K562 (cell line): ENCODE measurements at regions not wholly inside any gene's neighbourhood (a gene's known extent, or its start where the extent isn't known, plus 50 kb on each side); places are given as distances from the start of the nearest gene placed in this dataset.

Experiments used
- ATAC-seq: fragments of 200-7000 bp; cut with Tn5 transposase; 3 replicates; pipeline ENCODE4 v1.9.1; 2020; ENCODE audit warnings: moderate library complexity
- BruUV-seq: library from RNA; stranded (reverse); fragments of 400-500 nt; replicated peaks from 2 replicates; lab custom pipeline; 2021; lab: Mats Ljungman, UMichigan
- CTCF ChIA-PET: fragments of 300-600 bp; formaldehyde crosslinking; extraction: SDS; loops from one replicate; lab custom pipeline; 2021; ENCODE audit warnings: low intra/inter-chr PET ratio; lab: Yijun Ruan, JAX
- POLR2A ChIA-PET: fragments of 300-600, 350-650 bp; sonication (Branson Sonifier 250); formaldehyde crosslinking; extraction: SDS; loops from one replicate; lab custom pipeline; 2021; ENCODE audit warnings: antibody characterized with exemption, inconsistent platforms; lab: Yijun Ruan, JAX
- DNase-seq, 4 experiments: peaks; one replicate each; pipeline versions ENCODE4 v3.0.0 to v3.0.0-alpha.2; 2011 to 2018; ENCODE audit warnings: low spot score in 3 of 4, mixed read lengths in 3 of 4; ENCODE audit errors: extremely low read depth in 1 of 4
- FAIRE-seq: peaks from 2 replicates; lab custom pipeline; 2011; peaks lifted over from hg19 to GRCh38; lab: Jason Lieb, UNC
- H2AFZ ChIP-seq: 2 replicates; pipeline ENCODE4 v1.6.0; 2011; ENCODE audit warnings: low read depth, low read length, control low read depth, inconsistent platforms
- H3K27ac ChIP-seq: fragments of 200-600 bp; 3 replicates; pipeline ENCODE4 v1.8.0; 2011; ENCODE audit warnings: low read depth, mild to moderate bottlenecking, control low read depth, inconsistent platforms, low read length, moderate library complexity, mixed read lengths; ENCODE audit errors: extremely low read depth
- H3K27me3 ChIP-seq, 2 experiments: fragments of 300-600 bp in 1 of 2; 2 replicates in 1 of 2; 3 replicates in 1 of 2; pipeline versions ENCODE4 v1.6.0 to v1.8.0; 2011; ENCODE audit warnings: inconsistent platforms in 2 of 2, low read length in 2 of 2, mild to moderate bottlenecking in 1 of 2, mixed read lengths in 1 of 2, moderate library complexity in 1 of 2; ENCODE audit not compliant: control insufficient read depth in 2 of 2, insufficient read depth in 2 of 2
- H3K36me3 ChIP-seq: fragments of 300-600 bp; 3 replicates; pipeline ENCODE4 v1.8.0; 2011; ENCODE audit warnings: mild to moderate bottlenecking, low read length, inconsistent platforms; ENCODE audit not compliant: control insufficient read depth, insufficient read depth
- H3K4me1 ChIP-seq, 2 experiments: fragments of 200-600 bp in 1 of 2; replicated peaks in 1 of 2; 2 replicates in 1 of 2; 3 replicates in 1 of 2; pipeline versions ENCODE4 v1.5.1 to v1.8.0; 2011; ENCODE audit warnings: inconsistent platforms in 2 of 2, low read length in 2 of 2, mild to moderate bottlenecking in 1 of 2, mixed read lengths in 1 of 2, moderate library complexity in 1 of 2; ENCODE audit not compliant: control insufficient read depth in 2 of 2, insufficient read depth in 2 of 2
- H3K4me2 ChIP-seq: 2 replicates; pipeline ENCODE4 v1.6.1; 2011; ENCODE audit warnings: low read length, control low read depth, inconsistent platforms, mixed read lengths; ENCODE audit not compliant: insufficient read depth
- H3K4me3 ChIP-seq: fragments of 200-600 bp; sonication (generic), shearing (Covaris generic); 2 replicates; pipeline ENCODE4 v1.5.1; 2016; ENCODE audit warnings: control low read depth, inconsistent platforms
- H3K79me2 ChIP-seq: fragments of 200-600 bp; 3 replicates; pipeline ENCODE4 v1.8.0; 2011; ENCODE audit warnings: low read length, inconsistent platforms; ENCODE audit not compliant: control insufficient read depth, insufficient read depth
- H3K9ac ChIP-seq, 2 experiments: 2 replicates each; pipeline versions ENCODE4 v1.6.0 to v1.6.1; 2011; ENCODE audit warnings: low read depth in 2 of 2, low read length in 2 of 2, control low read depth in 1 of 2, inconsistent platforms in 1 of 2, mild to moderate bottlenecking in 1 of 2, mixed read lengths in 1 of 2; ENCODE audit not compliant: insufficient read depth in 1 of 2
- H3K9me1 ChIP-seq: one replicate; pipeline ENCODE4 v1.6.0; 2011; ENCODE audit warnings: inconsistent platforms, mild to moderate bottlenecking, low read length, moderate library complexity; ENCODE audit not compliant: control insufficient read depth, insufficient read depth
- H3K9me3 ChIP-seq: replicated peaks from 2 replicates; pipeline ENCODE4 v1.5.1; 2011; ENCODE audit warnings: low read depth, low read length, inconsistent platforms; ENCODE audit not compliant: control insufficient read depth, insufficient read depth
- H4K20me1 ChIP-seq: replicated peaks from 2 replicates; pipeline ENCODE4 v1.6.1; 2011; ENCODE audit warnings: low read length, inconsistent platforms, mixed read lengths; ENCODE audit not compliant: control insufficient read depth, insufficient read depth
- CC2D1A ChIP-seq: fragments of 450-650 bp; IDR thresholded peaks from 2 replicates; pipeline ENCODE4 v1.6.1; 2017; ENCODE audit warnings: mild to moderate bottlenecking
- DMBX1 ChIP-seq: fragments of 250-450 bp; sonication (Bioruptor Pico); IDR thresholded peaks from 2 replicates; pipeline ENCODE4 v1.8.0; 2022; ENCODE audit warnings: inconsistent platforms, mild to moderate bottlenecking, moderate library complexity, borderline replicate concordance
- FOXJ3 ChIP-seq: sonication (generic); formaldehyde crosslinking; IDR thresholded peaks from 2 replicates; pipeline ENCODE4 v1.4.0; 2020; ENCODE audit warnings: mild to moderate bottlenecking, missing genetic modification reagents
- GABPB2 ChIP-seq: fragments of 250-450 bp; sonication (Bioruptor Pico); conservative IDR thresholded peaks from 2 replicates; pipeline ENCODE4 v1.5.1; 2021; ENCODE audit warnings: mild to moderate bottlenecking
- NR3C1 ChIP-seq: sonication (generic); formaldehyde crosslinking; IDR thresholded peaks from 2 replicates; pipeline ENCODE4 v1.8.1; 2022; ENCODE audit warnings: missing genetic modification reagents
- POLR2A ChIP-seq: fragments of 450-650 bp; conservative IDR thresholded peaks from 2 replicates; pipeline ENCODE4 v1.6.1; 2016
- RUNX1 ChIP-seq: sonication (generic); IDR thresholded peaks from 2 replicates; pipeline ENCODE4 v1.6.1; 2016; ENCODE audit warnings: antibody characterized with exemption, low read depth
- TCF15 ChIP-seq: fragments of 250-450 bp; sonication (Bioruptor Pico); IDR thresholded peaks from 2 replicates; pipeline ENCODE4 v1.8.0; 2022; ENCODE audit warnings: moderate library complexity, mild to moderate bottlenecking, inconsistent platforms
- ZC3H4 ChIP-seq: sonication (generic); formaldehyde crosslinking; IDR thresholded peaks from 2 replicates; pipeline ENCODE4 v1.9.0; 2021; ENCODE audit warnings: missing genetic modification reagents, borderline replicate concordance
- ZNF384 ChIP-seq: IDR thresholded peaks from 2 replicates; pipeline ENCODE4 v1.6.1; 2012; ENCODE audit warnings: low read depth, low read length, improper control_type of control experiment
- ZNF77 ChIP-seq: fragments of 250-450 bp; sonication (Bioruptor Pico); IDR thresholded peaks from 2 replicates; pipeline ENCODE4 v1.5.0; 2020
- WGBS: fragments of 100-300 bp; shearing (Covaris generic); methylation state at CpG from one replicate; pipeline ENCODE4 v1.1.6; 2016; ENCODE audit warnings: low coverage, mixed read lengths; ENCODE audit not compliant: insufficient coverage; ENCODE audit errors: missing lambda C conversion rate; 5-methylcytosine and 5-hydroxymethylcytosine counted together
- in situ Hi-C: fragments of 300-500 bp; cut with MboI; formaldehyde crosslinking; loops from 4 replicates; pipeline ENCODE4 v1.15.0; 2018; ENCODE audit warnings: inconsistent platforms, mixed read lengths
- intact Hi-C: fragments of 100-400 bp; cut with micrococcal nuclease; formaldehyde crosslinking; loops from 2 replicates; pipeline ENCODE4 v1.14.2; 2022
- TF ChIP-seq, protein P1 (sequence below): fragments of 250-450 bp; sonication (Bioruptor Pico); IDR thresholded peaks from 2 replicates; pipeline ENCODE4 v1.4.0; 2020; ENCODE audit warnings: borderline replicate concordance
- TF ChIP-seq, protein P2 (sequence below), 2 experiments: fragments of 450-650 bp; formaldehyde crosslinking in 1 of 2; IDR thresholded peaks; 2 replicates each; pipeline versions ENCODE4 v1.4.0 to v1.6.1; 2014 to 2020; ENCODE audit warnings: mild to moderate bottlenecking in 2 of 2, borderline replicate concordance in 1 of 2, low read depth in 1 of 2

GRCh38 chr17:79202480-79202879 lies 127.9 kb downstream of the ENGASE start:
- Histone ChIP-seq H3K79me2 (no peaks in the 10 kb centered on the region), H3K4me3 (no peak overlapping the region), H3K4me2 (no peak overlapping the region), H4K20me1 (no peaks in the 10 kb centered on the region; the same call in 1 of the 2 replicates), H3K9ac (no peak overlapping the region), H3K4me1 (no peaks in the 10 kb centered on the region), H3K27ac (no peak overlapping the region), H3K36me3 (no peaks in the 10 kb centered on the region), H3K9me3 (no peaks in the 10 kb centered on the region), H2AFZ (no peak overlapping the region), H3K27me3 (peaks cover 2 to 41% of the 10 kb centered on the region in 2 experiments; a peak in 4 of 5 replicates), H3K9me1 (no peaks in the 10 kb centered on the region)
- POLR2A ChIA-PET = no interaction called here
- no peak for TF ChIP-seq TCF15
- no peak for TF ChIP-seq ZC3H4 (CRISPR knock-in tag)
- no peak for TF ChIP-seq NR3C1
- no peak for TF ChIP-seq ZNF77
- TF ChIP-seq, protein P1, sequence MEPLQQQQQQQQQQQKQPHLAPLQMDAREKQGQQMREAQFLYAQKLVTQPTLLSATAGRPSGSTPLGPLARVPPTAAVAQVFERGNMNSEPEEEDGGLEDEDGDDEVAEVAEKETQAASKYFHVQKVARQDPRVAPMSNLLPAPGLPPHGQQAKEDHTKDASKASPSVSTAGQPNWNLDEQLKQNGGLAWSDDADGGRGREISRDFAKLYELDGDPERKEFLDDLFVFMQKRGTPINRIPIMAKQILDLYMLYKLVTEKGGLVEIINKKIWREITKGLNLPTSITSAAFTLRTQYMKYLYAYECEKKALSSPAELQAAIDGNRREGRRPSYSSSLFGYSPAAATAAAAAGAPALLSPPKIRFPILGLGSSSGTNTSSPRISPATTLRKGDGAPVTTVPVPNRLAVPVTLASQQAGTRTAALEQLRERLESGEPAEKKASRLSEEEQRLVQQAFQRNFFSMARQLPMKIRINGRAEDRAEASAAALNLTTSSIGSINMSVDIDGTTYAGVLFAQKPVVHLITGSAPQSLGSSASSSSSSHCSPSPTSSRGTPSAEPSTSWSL (CRISPR knock-in tag) = no peak
- TF ChIP-seq, protein P2, sequence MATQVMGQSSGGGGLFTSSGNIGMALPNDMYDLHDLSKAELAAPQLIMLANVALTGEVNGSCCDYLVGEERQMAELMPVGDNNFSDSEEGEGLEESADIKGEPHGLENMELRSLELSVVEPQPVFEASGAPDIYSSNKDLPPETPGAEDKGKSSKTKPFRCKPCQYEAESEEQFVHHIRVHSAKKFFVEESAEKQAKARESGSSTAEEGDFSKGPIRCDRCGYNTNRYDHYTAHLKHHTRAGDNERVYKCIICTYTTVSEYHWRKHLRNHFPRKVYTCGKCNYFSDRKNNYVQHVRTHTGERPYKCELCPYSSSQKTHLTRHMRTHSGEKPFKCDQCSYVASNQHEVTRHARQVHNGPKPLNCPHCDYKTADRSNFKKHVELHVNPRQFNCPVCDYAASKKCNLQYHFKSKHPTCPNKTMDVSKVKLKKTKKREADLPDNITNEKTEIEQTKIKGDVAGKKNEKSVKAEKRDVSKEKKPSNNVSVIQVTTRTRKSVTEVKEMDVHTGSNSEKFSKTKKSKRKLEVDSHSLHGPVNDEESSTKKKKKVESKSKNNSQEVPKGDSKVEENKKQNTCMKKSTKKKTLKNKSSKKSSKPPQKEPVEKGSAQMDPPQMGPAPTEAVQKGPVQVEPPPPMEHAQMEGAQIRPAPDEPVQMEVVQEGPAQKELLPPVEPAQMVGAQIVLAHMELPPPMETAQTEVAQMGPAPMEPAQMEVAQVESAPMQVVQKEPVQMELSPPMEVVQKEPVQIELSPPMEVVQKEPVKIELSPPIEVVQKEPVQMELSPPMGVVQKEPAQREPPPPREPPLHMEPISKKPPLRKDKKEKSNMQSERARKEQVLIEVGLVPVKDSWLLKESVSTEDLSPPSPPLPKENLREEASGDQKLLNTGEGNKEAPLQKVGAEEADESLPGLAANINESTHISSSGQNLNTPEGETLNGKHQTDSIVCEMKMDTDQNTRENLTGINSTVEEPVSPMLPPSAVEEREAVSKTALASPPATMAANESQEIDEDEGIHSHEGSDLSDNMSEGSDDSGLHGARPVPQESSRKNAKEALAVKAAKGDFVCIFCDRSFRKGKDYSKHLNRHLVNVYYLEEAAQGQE (IDR thresholded peaks at IDR 0.05; ENCODE audit: borderline replicate concordance) = no peak
- TF ChIP-seq, protein P2 (CRISPR knock-in tag; IDR thresholded peaks at IDR 0.05; ENCODE audit: low read depth) = no peak
- no peak for TF ChIP-seq ZNF384
- TF ChIP-seq DMBX1 (CRISPR knock-in tag) = no peak
- no peak for TF ChIP-seq RUNX1
- no peak for TF ChIP-seq FOXJ3
- TF ChIP-seq CC2D1A = no peak
- no peak for TF ChIP-seq POLR2A
- TF ChIP-seq GABPB2 (CRISPR knock-in tag) = no peak
- in situ Hi-C loops (no loop called here), intact Hi-C loops (no loop called here)
- DNase-seq = no peak
- CTCF ChIA-PET = no interaction called here
- FAIRE-seq = no peak
- no peak for ATAC-seq
- no TSS peak for BruUV-seq
- WGBS = under 1% methylated on average over 12 of the region's 12 CpGs
